HG03045 (cell line): ENCODE measurements at regions not wholly inside any gene's neighbourhood (a gene's known extent, or its start where the extent isn't known, plus 50 kb on each side); places are given as distances from the start of the nearest gene placed in this dataset.

ENCODE experiments used
- ATAC-seq: cut with Tn5 transposase; IDR thresholded peaks from one replicate; pipeline ENCODE4 v1.9.1; 2021; ENCODE audit warnings: mild to moderate bottlenecking, moderate library complexity; ENCODE audit not compliant: unreplicated experiment

GRCh38 chr11:116110356-116110755 is 606.1 kb upstream of the CADM1 start:
- ATAC-seq, result no peak

GRCh38 chr11:116109228-116109627 is 605.0 kb upstream of the CADM1 start:
- ATAC-seq, result no peak

- no peak for ATAC-seq
Observed at GRCh38 chr11:116108161-116108560, 603.9 kb upstream of the CADM1 start.

- no peak for ATAC-seq
Observed at GRCh38 chr11:116107229-116107628, 603.0 kb upstream of the CADM1 start.

- ATAC-seq, result no peak
Observed at GRCh38 chr11:116104498-116105174, 600.4 kb upstream of the CADM1 start.

GRCh38 chr11:116101902-116102301 is 597.7 kb upstream of the CADM1 start:
- ATAC-seq, result no peak

GRCh38 chr11:116100016-116100415 is 595.8 kb upstream of the CADM1 start:
- no peak for ATAC-seq

GRCh38 chr11:116099541-116099940 is 595.3 kb upstream of the CADM1 start:
- ATAC-seq, result no peak

GRCh38 chr11:116096272-116096995 is 592.2 kb upstream of the CADM1 start:
- ATAC-seq, result no peak

GRCh38 chr11:116093481-116094270 is 589.5 kb upstream of the CADM1 start:
- ATAC-seq, result no peak

GRCh38 chr11:116093065-116093464 is 588.9 kb upstream of the CADM1 start:
- no peak for ATAC-seq

GRCh38 chr11:116086426-116086825 is 582.2 kb upstream of the CADM1 start:
- no peak for ATAC-seq

- ATAC-seq, result no peak
Observed at GRCh38 chr11:116085031-116085635, 580.9 kb upstream of the CADM1 start.

GRCh38 chr11:116084511-116084910 is 580.3 kb upstream of the CADM1 start:
- no peak for ATAC-seq

GRCh38 chr11:116082256-116082655 is 578.0 kb upstream of the CADM1 start:
- no peak for ATAC-seq

- no peak for ATAC-seq
Observed at GRCh38 chr11:116079580-116079979, 575.4 kb upstream of the CADM1 start.

GRCh38 chr11:116078101-116078591 is 573.9 kb upstream of the CADM1 start:
- no peak for ATAC-seq

- no peak for ATAC-seq
Observed at GRCh38 chr11:116077092-116077491, 572.9 kb upstream of the CADM1 start.

- ATAC-seq, result peak; percentile 84
Observed at GRCh38 chr11:116073854-116074837, 569.9 kb upstream of the CADM1 start.
